Kidney (tissue), 13 donors: ENCODE measurements at regions not wholly inside any gene's neighbourhood (a gene's known extent, or its start where the extent isn't known, plus 50 kb on each side); places are given as distances from the start of the nearest gene placed in this dataset.

Source experiments
- DNase-seq, 5 donors: peaks; one replicate each; pipeline ENCODE4 v3.0.0-alpha.2; 2013 to 2020
- FAIRE-seq: peaks from 2 replicates; lab custom pipeline; 2012; peaks lifted over from hg19 to GRCh38; lab: Jason Lieb, UNC
- H3K27ac ChIP-seq, 2 donors: one replicate each; pipeline ENCODE4 v1.7.0; 2013; ENCODE audit warnings: low read depth in 2 of 2, low read length in 2 of 2, inconsistent platforms in 1 of 2
- H3K27me3 ChIP-seq: one replicate; pipeline ENCODE4 v1.7.1; 2013; ENCODE audit warnings: low read length, inconsistent platforms; ENCODE audit not compliant: control insufficient read depth, insufficient read depth
- H3K36me3 ChIP-seq, 3 donors: one replicate each; pipeline versions ENCODE4 v1.7.0 to v1.7.1; 2013; ENCODE audit warnings: low read length in 3 of 3, control low read depth in 1 of 3, inconsistent platforms in 1 of 3; ENCODE audit not compliant: insufficient read depth in 3 of 3, control insufficient read depth in 2 of 3
- H3K4me1 ChIP-seq, 3 donors: one replicate each; pipeline versions ENCODE4 v1.7.0 to v1.7.1; 2013; ENCODE audit warnings: low read length in 3 of 3, inconsistent platforms in 1 of 3, low read depth in 1 of 3; ENCODE audit not compliant: control insufficient read depth in 2 of 3, insufficient read depth in 2 of 3
- H3K4me3 ChIP-seq, 3 donors: one replicate each; pipeline versions ENCODE4 v1.7.0 to v1.8.1; 2013; ENCODE audit warnings: low read length in 3 of 3, control low read depth in 1 of 3, inconsistent platforms in 1 of 3
- H3K9ac ChIP-seq, 3 donors: one replicate each; pipeline versions ENCODE4 v1.7.0 to v1.7.1; 2013; ENCODE audit warnings: low read length in 3 of 3, control low read depth in 1 of 3, inconsistent platforms in 1 of 3
- H3K9me3 ChIP-seq, 3 donors: one replicate each; pipeline versions ENCODE4 v1.7.0 to v1.7.1; 2013; ENCODE audit warnings: low read length in 3 of 3, control low read depth in 1 of 3, inconsistent platforms in 1 of 3; ENCODE audit not compliant: control insufficient read depth in 2 of 3, insufficient read depth in 1 of 3
- intact Hi-C: fragments of 100-400 bp; cut with DNase I; formaldehyde crosslinking; loops from one replicate; pipeline ENCODE4 v1.11.1; 2022
- TF ChIP-seq, protein P1 (sequence below): IDR thresholded peaks from 3 replicates; pipeline ENCODE4 v1.5.1; 2012; ENCODE audit warnings: mild to moderate bottlenecking, moderate library complexity, borderline replicate concordance; ENCODE audit not compliant: insufficient read depth; ENCODE audit errors: extremely low read depth
- donor health status: control.
- donor health status: control.
- donor health status: control.
- donor health status: control.
- donor health status: control.
- donor health status: DM: yes; HTN: yes; CAD: no.
- donor health status: Normal renal cell carcinoma (clear cell type).

DNA sequence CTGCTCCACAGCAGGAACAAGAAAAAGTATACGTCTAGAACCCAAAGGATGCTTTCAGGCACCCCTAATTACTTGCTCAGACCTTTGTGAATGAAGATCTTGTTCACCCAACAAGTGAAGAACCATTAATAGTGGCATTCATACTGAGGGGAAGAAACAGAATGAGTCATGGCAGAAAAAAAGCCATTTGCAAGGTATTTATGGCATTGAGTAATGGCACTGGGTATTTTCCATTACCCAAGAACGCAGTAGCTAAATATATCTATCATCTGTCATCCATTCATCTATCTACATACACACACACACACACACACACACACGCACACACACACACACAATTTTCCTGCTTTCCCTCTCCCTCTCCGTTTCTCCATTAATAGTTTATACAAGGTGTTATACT lies 56.4 kb upstream of the XIRP2 start:
- no peak for DNase-seq
- Histone ChIP-seq H3K9me3 (no peaks in the 10 kb centered on the region), H3K4me3 (no peak overlapping the region), H3K9ac (no peak overlapping the region), H3K4me1 (no peaks in the 10 kb centered on the region), H3K27ac (no peak overlapping the region), H3K36me3 (no peaks in the 10 kb centered on the region), H3K27me3 (no peaks in the 10 kb centered on the region)
- no peak for FAIRE-seq
- TF ChIP-seq, protein P1, sequence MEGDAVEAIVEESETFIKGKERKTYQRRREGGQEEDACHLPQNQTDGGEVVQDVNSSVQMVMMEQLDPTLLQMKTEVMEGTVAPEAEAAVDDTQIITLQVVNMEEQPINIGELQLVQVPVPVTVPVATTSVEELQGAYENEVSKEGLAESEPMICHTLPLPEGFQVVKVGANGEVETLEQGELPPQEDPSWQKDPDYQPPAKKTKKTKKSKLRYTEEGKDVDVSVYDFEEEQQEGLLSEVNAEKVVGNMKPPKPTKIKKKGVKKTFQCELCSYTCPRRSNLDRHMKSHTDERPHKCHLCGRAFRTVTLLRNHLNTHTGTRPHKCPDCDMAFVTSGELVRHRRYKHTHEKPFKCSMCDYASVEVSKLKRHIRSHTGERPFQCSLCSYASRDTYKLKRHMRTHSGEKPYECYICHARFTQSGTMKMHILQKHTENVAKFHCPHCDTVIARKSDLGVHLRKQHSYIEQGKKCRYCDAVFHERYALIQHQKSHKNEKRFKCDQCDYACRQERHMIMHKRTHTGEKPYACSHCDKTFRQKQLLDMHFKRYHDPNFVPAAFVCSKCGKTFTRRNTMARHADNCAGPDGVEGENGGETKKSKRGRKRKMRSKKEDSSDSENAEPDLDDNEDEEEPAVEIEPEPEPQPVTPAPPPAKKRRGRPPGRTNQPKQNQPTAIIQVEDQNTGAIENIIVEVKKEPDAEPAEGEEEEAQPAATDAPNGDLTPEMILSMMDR: no peak
- intact Hi-C loops: no loop called here

DNA sequence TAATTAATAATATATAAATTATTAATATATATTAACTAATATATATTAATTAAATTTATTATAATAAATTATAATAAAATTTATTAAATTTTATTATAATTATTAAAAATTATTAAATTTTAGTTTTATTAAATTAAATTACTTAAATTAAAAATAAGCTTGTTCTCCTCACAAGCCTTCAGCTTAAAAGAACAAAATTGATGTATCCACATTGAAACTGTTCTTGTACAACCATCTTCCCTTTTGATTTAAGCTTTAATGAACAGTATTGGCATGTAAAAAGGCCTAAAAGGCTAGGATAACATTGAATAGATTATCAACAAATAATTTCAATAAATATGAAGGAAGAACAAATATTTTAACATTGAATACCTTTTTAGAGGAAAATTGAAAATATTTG lies 62.4 kb upstream of the XIRP2 start:
- intact Hi-C loops: no loop called here
- H3K27me3 ChIP-seq: no peaks in the 10 kb centered on the region
- FAIRE-seq: no peak
- H3K4me3 ChIP-seq: no peak overlapping the region
- DNase-seq: peak in 1 of 5 donors; percentile 16
- H3K4me1 ChIP-seq: no peaks in the 10 kb centered on the region
- H3K9ac ChIP-seq: no peak overlapping the region
- H3K27ac ChIP-seq: no peak overlapping the region
- no peaks in the 10 kb centered on the region for H3K36me3 ChIP-seq
- no peaks in the 10 kb centered on the region for H3K9me3 ChIP-seq
- TF ChIP-seq, protein P1: no peak

DNA sequence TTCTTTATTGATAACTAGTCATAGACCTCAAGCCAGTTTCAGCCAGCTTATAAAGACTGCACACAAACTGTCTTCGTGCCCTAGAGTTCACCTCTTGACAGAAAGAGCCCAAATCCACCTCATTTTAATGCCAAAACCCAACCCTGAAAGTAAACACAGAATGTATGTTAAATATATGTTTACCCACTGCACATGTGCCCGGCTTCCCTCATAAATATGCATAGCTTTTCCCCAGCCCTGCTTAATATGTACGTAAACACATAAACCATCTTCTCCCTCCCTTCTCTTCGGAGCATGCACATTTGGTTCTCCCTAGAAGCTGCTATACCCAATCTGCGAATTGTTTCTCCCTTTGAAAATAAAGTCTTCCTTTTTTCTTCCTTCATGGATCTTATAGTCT lies 73.9 kb upstream of the XIRP2 start:
- TF ChIP-seq, protein P1: no peak
- H3K9ac ChIP-seq: no peak overlapping the region
- intact Hi-C loops: no loop called here
- no peak overlapping the region for H3K4me3 ChIP-seq
- DNase-seq: no peak
- no peaks in the 10 kb centered on the region for H3K36me3 ChIP-seq
- H3K4me1 ChIP-seq: no peaks in the 10 kb centered on the region
- H3K27ac ChIP-seq: no peak overlapping the region
- H3K9me3 ChIP-seq: no peaks in the 10 kb centered on the region
- FAIRE-seq: no peak
- H3K27me3 ChIP-seq: no peaks in the 10 kb centered on the region
